GM11168 (cell line): ENCODE measurements at regions not wholly inside any gene's neighbourhood (a gene's known extent, or its start where the extent isn't known, plus 50 kb on each side); places are given as distances from the start of the nearest gene placed in this dataset.

Experiments used
- in situ Hi-C: fragments of 300-500 bp; cut with MboI; formaldehyde crosslinking; loops from one replicate; pipeline ENCODE4 v1.12.0; 2022; ENCODE audit warnings: low sequenced_read_pairs; ENCODE audit not compliant: unreplicated experiment

GRCh38 chr4:13836946-13837912, 209.7 kb upstream of the BOD1L1 start:
- in situ Hi-C loops: no loop called here

- in situ Hi-C loops: loop anchor here (10.0 kb wide), 1 partner anchor 546 kb away; no protein-coding TSS in a partner anchor
These were observed 213.1 kb upstream of the BOD1L1 start for GRCh38 chr4:13840502-13841190.

- in situ Hi-C loops: loop anchor here (10.0 kb wide), 1 partner anchor 550 kb away; no protein-coding TSS in a partner anchor
These were observed 217.2 kb upstream of the BOD1L1 start for GRCh38 chr4:13844740-13845139.

- in situ Hi-C loops: loop anchor here (10.0 kb wide), 1 partner anchor 555 kb away; no protein-coding TSS in a partner anchor
These were observed 222.3 kb upstream of the BOD1L1 start for GRCh38 chr4:13849778-13850177.

GRCh38 chr4:13851085-13851940, 223.8 kb upstream of the BOD1L1 start:
- in situ Hi-C loops: no loop called here

- in situ Hi-C loops: no loop called here
These were observed 224.9 kb upstream of the BOD1L1 start for GRCh38 chr4:13852411-13852810.

GRCh38 chr4:13856387-13856786, 228.9 kb upstream of the BOD1L1 start:
- in situ Hi-C loops: no loop called here

DNA sequence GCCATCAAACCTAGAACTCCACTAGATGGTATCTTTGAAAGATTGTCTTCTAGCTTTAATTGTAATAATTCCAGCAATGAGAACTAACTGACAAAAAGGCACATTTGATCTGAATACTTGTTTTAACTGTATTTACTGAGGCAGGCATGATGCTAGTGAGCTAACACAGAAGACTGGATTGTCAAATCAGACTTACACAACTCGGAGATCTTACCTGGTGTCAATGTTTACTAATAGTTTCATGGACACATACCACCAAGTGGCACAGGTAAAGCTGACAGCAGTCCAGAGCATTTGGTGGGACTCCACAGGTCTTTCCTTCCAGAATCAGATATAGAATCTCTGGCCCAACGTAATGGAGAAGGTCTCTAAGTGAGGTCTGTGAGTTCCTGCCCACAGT, 229.9 kb upstream of the BOD1L1 start:
- in situ Hi-C loops: no loop called here

DNA sequence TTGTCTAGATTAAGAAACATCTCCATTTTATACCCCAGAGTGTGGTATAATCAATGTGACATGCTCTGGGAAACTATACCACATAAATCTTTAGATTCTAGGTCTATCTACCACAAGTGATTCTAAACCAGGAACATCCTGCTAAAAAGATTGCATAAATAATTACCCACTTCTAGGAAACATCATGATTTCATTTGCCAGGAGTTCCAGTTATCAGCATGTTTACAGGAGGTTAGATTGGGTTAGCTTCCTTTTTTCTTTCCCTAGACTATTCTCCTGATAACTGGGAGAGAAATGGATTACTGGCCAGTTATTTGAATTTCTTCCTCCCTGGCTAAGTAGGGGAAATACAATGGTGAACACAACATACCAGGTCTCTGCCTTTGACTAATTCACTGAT, 230.3 kb upstream of the BOD1L1 start:
- in situ Hi-C loops: no loop called here

DNA sequence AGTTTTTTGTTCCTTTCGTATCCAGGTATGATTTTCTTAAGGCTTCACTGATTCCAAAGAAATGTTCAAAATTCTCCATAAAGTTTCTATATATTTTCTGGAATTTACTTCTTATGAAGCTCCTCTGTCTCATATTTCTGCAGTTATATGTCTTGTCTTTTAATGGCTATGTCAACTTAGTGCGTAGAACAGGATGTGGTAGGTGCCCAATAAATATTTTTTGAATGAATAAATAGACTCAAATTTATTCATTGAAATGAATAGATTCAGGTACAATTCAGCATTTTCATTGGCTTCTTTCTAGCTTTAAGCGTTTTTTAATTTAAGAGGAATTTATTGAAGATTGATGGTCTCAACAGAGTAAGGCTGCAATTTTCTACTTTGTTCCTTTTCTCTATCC, 231.9 kb upstream of the BOD1L1 start:
- in situ Hi-C loops: no loop called here

- in situ Hi-C loops: no loop called here
These were observed 232.6 kb upstream of the BOD1L1 start for GRCh38 chr4:13860126-13860525.

DNA sequence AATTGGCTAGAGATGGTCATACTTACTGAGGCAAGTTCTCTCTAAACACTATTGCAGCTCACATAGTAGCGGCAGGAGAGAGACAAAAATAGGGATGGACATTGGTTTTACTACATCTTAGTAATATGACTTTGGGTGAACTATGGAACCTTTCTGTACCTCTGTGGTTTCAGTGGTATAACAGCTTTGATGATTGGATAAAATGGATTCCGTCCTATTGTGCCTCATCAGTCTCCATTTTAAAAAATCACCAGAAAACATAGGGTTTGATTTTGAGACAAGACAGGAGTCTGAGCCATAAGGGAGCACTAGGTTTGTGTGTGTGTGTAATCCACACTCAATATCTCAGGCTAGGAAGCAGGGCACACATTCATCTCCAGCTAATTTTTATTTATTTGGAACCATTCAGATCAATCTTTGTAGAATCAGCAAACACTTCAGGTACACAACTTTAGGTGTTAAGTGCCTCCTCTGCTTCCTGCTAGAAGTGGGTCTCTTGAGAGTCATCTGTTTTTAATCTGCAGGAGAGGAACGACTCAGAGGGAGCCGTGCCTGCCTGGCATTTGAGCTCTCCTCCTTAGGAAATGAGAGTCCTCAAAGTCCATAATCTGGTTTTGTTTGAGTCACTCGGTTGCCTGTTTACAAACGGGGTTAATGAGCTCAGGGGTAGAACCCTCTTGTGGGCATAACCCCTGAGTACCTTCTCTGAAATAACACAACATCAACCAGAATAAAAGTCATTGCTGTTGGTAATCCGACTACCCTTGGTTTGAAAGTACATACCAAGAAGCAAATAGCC, 238.5 kb upstream of the BOD1L1 start:
- in situ Hi-C loops: no loop called here

GRCh38 chr4:13866881-13867280, 239.4 kb upstream of the BOD1L1 start:
- in situ Hi-C loops: no loop called here

DNA sequence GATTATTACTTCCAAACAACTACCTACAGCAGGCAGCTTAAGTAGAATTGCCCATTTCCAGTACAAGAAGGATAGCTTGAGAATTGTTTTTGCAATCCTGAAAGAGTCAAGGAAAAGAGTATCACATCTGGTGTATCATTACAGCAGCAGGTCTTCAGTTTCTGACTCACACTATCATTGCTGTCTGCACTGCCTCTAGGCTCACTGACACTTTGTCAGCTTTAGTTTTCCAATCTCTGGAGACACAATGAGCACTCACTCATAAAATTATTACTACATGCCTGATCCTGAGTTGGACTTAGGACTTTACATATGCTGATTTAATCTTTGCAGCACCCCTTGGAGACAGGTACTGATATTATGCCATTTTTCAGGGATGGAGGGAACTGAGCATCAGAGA, 244.6 kb upstream of the BOD1L1 start:
- in situ Hi-C loops: no loop called here

DNA sequence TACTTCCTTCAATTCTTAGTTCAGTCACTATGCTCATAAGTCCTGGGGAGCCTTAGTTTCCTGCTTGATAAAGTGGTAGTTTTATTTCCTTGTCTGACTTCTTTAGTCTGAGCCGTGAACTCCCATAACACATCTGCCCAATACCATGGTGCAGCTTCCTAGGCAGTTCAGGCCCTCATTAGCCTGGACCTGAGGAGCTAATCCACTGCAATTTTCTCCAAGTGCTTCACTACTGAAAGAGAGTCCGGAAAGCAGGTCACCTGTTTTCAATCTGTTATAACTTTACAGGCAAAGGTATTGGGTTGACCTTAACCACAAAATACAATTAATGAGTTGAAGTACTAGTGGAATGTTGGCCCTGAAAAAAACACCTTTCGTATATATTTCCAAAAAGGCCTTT, 245.4 kb upstream of the BOD1L1 start:
- in situ Hi-C loops: no loop called here

DNA sequence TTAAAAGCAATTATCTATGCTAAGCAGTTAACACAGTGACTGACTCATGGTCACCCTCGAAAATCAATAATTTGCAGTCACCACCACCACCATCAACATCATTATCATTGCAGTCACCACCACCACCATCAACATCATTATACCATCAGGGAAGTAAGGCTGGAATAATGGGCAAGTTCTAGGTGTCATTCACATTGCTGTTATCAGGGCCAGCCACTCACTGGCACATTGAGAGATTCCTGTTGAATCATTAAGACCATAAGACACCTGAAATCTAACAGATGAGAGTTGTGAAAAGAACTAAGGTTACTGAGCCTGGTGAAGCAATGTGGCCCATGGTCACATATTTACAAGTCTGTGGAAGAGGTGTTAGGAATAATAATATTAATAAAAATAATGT, 247.7 kb upstream of the BOD1L1 start:
- in situ Hi-C loops: no loop called here

DNA sequence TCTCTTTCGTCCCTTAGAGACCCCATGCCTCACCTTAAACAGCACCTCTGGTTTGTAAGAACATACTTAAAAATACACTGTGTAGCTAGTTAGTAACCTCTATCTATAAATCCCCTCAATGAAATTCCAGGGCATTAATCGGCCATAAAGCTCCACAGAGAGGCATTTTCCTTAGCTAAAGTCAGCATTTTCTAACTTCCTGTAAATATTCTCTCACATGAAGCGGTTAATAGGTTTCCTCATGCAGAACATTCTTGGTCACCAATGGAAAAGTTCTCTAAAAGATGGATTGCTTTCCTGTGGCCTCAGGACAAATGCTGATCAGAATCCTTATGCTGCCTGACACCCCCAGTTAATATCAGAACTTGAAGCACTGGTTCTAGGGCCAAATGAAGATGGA, 248.6 kb upstream of the BOD1L1 start:
- in situ Hi-C loops: no loop called here

- in situ Hi-C loops: no loop called here
These were observed 249.4 kb upstream of the BOD1L1 start for GRCh38 chr4:13876940-13877339.

DNA sequence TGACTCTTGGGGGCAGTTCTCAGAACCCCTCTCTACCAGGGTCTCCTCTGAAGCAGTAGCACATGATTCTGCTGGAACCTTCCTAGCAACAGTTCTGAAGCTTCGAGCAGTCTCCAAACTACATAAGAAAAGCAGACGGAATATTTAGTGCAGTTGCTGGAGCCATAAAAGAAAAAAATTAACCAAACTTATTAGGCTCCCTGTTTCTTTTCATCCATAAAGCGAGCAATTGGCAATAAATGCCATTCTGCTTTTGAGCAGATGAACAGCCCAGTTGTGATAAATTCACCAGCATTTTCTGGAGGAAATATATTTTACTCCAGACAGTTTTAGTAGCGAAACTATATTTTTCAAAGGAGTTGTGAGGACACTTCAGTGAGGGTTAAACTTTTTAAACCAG, 250.1 kb upstream of the BOD1L1 start:
- in situ Hi-C loops: no loop called here

- in situ Hi-C loops: no loop called here
These were observed 254.4 kb upstream of the BOD1L1 start for GRCh38 chr4:13881892-13882291.
